Mesothelial cell of epicardium (in vitro differentiated cells): ENCODE measurements at regions not wholly inside any gene's neighbourhood (a gene's known extent, or its start where the extent isn't known, plus 50 kb on each side); places are given as distances from the start of the nearest gene placed in this dataset.

ENCODE experiments used
- DNase-seq, 2 experiments: peaks; one replicate each; pipeline ENCODE4 v3.0.0; 2021; ENCODE audit warnings: low spot score in 2 of 2; ENCODE audit not compliant: unreplicated experiment in 2 of 2
- H3K27ac Mint-ChIP-seq: 2 replicates; pipeline ENCODE4 v1.8.0; 2021; ENCODE audit warnings: mixed read lengths
- H3K27me3 Mint-ChIP-seq: 2 replicates; pipeline ENCODE4 v1.8.0; 2021; ENCODE audit warnings: low read depth, mixed read lengths
- H3K36me3 Mint-ChIP-seq: 2 replicates; pipeline ENCODE4 v1.8.0; 2021; ENCODE audit warnings: mixed read lengths
- H3K4me1 Mint-ChIP-seq: 2 replicates; pipeline ENCODE4 v1.8.0; 2021; ENCODE audit warnings: mixed read lengths
- H3K4me3 Mint-ChIP-seq: 2 replicates; pipeline ENCODE4 v1.8.0; 2021; ENCODE audit warnings: mild to moderate bottlenecking, moderate library complexity, mixed read lengths
- H3K9me3 Mint-ChIP-seq: 2 replicates; pipeline ENCODE4 v1.8.0; 2021; ENCODE audit warnings: mixed read lengths
- CTCF ChIP-seq: fragments of 200-600 bp; sonication (generic); IDR thresholded peaks from one replicate; pipeline ENCODE4 v1.5.0; 2021; ENCODE audit warnings: antibody characterized with exemption; ENCODE audit not compliant: unreplicated experiment

- Mint-ChIP-seq H3K9me3 (no peaks in the 10 kb centered on the region), H3K4me1 (peaks cover 5% of the 10 kb centered on the region), H3K27me3 (peaks cover 1% of the 10 kb centered on the region), H3K4me3 (no peak overlapping the region), H3K27ac (no peak overlapping the region), H3K36me3 (no peaks in the 10 kb centered on the region)
- no peak for TF ChIP-seq CTCF
- DNase-seq: no peak
Measured at GRCh38 chr2:5946225-5947115, 254.3 kb downstream of the SOX11 start.

DNA sequence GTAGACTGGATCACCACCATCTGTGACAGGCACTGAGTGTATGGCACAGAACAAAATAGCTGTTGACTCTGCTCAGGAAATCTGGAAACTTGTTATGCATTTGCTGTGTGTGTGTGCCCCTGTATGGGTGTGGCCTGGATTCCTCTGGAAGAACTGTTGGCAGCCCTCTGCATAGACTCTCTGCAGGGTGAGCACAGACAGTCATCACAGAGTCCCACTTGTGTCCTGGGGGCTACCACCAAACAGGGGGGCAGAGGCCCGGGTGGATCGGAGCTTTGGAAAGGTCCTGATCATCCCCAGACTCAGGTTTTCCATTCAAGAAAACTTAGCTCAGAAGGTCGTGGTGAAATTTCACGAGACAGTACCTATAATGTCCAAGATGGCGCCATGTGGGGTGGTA lies 258.6 kb downstream of the SOX11 start:
- Mint-ChIP-seq H3K4me1 (peaks cover 12% of the 10 kb centered on the region), H3K36me3 (no peaks in the 10 kb centered on the region), H3K27ac (no peak overlapping the region), H3K27me3 (no peaks in the 10 kb centered on the region), H3K9me3 (peaks cover 5% of the 10 kb centered on the region), H3K4me3 (no peak overlapping the region)
- TF ChIP-seq CTCF: no peak
- DNase-seq: no peak

- Mint-ChIP-seq H3K27me3 (no peaks in the 10 kb centered on the region), H3K4me1 (peaks cover 12% of the 10 kb centered on the region), H3K36me3 (no peaks in the 10 kb centered on the region), H3K27ac (no peak overlapping the region), H3K4me3 (no peak overlapping the region), H3K9me3 (peaks cover 5% of the 10 kb centered on the region)
- TF ChIP-seq CTCF: no peak
- DNase-seq: no peak
Measured at GRCh38 chr2:5951471-5951870, 259.3 kb downstream of the SOX11 start.

DNA sequence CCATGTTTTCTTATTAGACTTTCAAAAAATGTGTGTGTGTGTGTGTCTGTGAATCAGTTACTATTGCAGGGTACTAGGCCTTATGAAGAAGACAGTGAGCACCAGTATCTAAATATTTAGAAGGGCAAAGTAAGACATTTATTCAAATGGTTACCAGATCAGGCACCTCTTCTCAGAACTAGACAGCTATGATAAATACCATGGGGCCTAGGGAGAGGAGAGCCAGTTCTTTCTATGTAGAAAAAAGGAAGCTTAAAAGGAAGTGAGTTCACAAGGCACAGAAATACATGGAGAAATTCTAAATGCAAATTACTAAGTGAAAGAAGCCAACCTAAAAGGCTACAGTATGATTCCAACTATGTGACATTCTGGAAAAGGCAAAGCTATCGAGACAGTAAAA lies 261.3 kb downstream of the SOX11 start:
- DNase-seq: no peak
- Mint-ChIP-seq H3K27ac (no peak overlapping the region), H3K4me3 (no peak overlapping the region), H3K9me3 (peaks cover 9% of the 10 kb centered on the region), H3K27me3 (peaks cover 2% of the 10 kb centered on the region), H3K4me1 (peaks cover 7% of the 10 kb centered on the region), H3K36me3 (no peaks in the 10 kb centered on the region)
- TF ChIP-seq CTCF: no peak

DNA sequence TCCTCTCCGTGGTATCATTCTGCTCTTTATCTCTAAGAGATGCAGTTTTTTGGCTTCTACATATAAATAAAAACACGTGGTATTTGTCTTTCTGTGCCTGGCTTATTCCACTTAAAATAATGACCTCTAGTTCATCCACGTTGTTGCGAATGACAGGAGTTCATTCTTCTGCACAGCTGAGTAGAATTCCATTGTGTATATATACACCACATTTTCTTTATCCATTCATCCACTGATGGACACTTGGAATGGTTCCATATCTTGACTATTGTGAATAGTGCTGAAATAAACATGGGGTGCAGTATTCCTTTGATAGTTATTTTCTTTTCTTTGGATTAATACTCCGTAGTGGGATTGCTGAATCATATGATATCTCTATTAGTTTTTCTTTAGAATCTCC lies 262.3 kb downstream of the SOX11 start:
- Mint-ChIP-seq H3K36me3 (no peaks in the 10 kb centered on the region), H3K27me3 (peaks cover 2% of the 10 kb centered on the region), H3K4me1 (peaks cover 7% of the 10 kb centered on the region), H3K27ac (no peak overlapping the region), H3K9me3 (peaks cover 10% of the 10 kb centered on the region), H3K4me3 (no peak overlapping the region)
- no peak for TF ChIP-seq CTCF
- no peak for DNase-seq
